Prostate gland (tissue), 2 donors: ENCODE measurements at regions not wholly inside any gene's neighbourhood (a gene's known extent, or its start where the extent isn't known, plus 50 kb on each side); places are given as distances from the start of the nearest gene placed in this dataset.

ENCODE experiments used
- CTCF ChIP-seq, 4 experiments: fragments of 200-600 bp in 2 of 4; fragments of 450-650 bp in 2 of 4; sonication (generic) in 2 of 4; IDR thresholded peaks; 1 replicate in 3 of 4; 2 replicates in 1 of 4; pipeline ENCODE4 v1.5.1; 2016 to 2019; ENCODE audit warnings: antibody characterized with exemption in 4 of 4, mild to moderate bottlenecking in 2 of 4, moderate library complexity in 2 of 4
- POLR2A ChIP-seq: fragments of 450-650 bp; IDR thresholded peaks from one replicate; pipeline ENCODE4 v1.6.1; 2016; ENCODE audit warnings: antibody characterized with exemption, mild to moderate bottlenecking
- POLR2AphosphoS5 ChIP-seq: sonication (generic); formaldehyde crosslinking; IDR thresholded peaks from one replicate; pipeline ENCODE4 v1.6.1; 2017; ENCODE audit warnings: antibody characterized with exemption

- TF ChIP-seq CTCF (IDR thresholded peaks at IDR 0.05): no peak
- TF ChIP-seq POLR2AphosphoS5: no peak
- no peak for TF ChIP-seq POLR2A
Measured at GRCh38 chr13:103288114-103288513, 221.9 kb upstream of the SLC10A2 start.
